Spleen (tissue), 7 donors: ENCODE measurements at regions not wholly inside any gene's neighbourhood (a gene's known extent, or its start where the extent isn't known, plus 50 kb on each side); places are given as distances from the start of the nearest gene placed in this dataset.

Source experiments
- POLR2AphosphoS5 ChIP-seq, 3 donors: sonication (generic); formaldehyde crosslinking; IDR thresholded peaks; one replicate each; pipeline ENCODE4 v1.5.1; 2017; ENCODE audit warnings: antibody characterized with exemption in 3 of 3
- TF ChIP-seq, protein P1 (sequence below), 11 experiments: fragments of 200-600 bp in 7 of 11; fragments of 450-650 bp in 4 of 11; sonication (generic) in 4 of 11; IDR thresholded peaks in 8 of 11; conservative IDR thresholded peaks in 3 of 11; 1 replicate in 7 of 11; 2 replicates in 4 of 11; pipeline versions ENCODE4 v1.4.0 to v1.8.0; 2016 to 2021; ENCODE audit warnings: antibody characterized with exemption in 11 of 11, inconsistent platforms in 4 of 11, mild to moderate bottlenecking in 1 of 11
- donor health status: DM: no; HTN: no; CAD: no; lungs with moderate emphysema.
- donor health status: DM: no; HTN: no; CAD: no.
- donor health status: DM: no; HTN: no; CAD: no.

DNA sequence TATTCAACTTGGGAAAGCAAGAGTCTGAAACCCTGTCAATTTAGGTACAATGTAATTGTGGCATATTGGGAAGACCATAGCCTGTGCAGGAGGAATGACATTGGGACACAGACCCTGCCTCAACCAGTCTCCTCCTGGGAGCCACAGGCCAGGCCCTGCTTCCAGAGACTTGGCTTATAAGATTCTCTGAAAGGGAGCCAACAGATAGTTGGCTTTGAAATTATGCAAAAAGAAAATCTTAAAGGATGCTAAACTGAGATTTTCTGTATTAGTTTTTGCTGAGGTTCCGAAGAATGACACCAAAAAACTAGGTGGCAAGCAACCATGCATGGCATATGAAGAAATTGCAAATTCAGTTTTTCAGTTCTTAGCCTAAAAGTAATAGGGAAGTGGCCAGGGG lies 76.4 kb upstream of the CYRIA start:
- TF ChIP-seq, protein P1, sequence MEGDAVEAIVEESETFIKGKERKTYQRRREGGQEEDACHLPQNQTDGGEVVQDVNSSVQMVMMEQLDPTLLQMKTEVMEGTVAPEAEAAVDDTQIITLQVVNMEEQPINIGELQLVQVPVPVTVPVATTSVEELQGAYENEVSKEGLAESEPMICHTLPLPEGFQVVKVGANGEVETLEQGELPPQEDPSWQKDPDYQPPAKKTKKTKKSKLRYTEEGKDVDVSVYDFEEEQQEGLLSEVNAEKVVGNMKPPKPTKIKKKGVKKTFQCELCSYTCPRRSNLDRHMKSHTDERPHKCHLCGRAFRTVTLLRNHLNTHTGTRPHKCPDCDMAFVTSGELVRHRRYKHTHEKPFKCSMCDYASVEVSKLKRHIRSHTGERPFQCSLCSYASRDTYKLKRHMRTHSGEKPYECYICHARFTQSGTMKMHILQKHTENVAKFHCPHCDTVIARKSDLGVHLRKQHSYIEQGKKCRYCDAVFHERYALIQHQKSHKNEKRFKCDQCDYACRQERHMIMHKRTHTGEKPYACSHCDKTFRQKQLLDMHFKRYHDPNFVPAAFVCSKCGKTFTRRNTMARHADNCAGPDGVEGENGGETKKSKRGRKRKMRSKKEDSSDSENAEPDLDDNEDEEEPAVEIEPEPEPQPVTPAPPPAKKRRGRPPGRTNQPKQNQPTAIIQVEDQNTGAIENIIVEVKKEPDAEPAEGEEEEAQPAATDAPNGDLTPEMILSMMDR (IDR thresholded peaks at IDR 0.05 in 8 of 11, conservative IDR thresholded peaks at IDR 0.05 in 3 of 11): no peak
- TF ChIP-seq POLR2AphosphoS5 (IDR thresholded peaks at IDR 0.05): no peak
